Endodermal cell (in vitro differentiated cells): ENCODE measurements at regions not wholly inside any gene's neighbourhood (a gene's known extent, or its start where the extent isn't known, plus 50 kb on each side); places are given as distances from the start of the nearest gene placed in this dataset.
"Not testable (repeated sequence)": the region's sequence is repeated elsewhere in the genome, so short reads cannot be mapped to it uniquely, and the experiment has no call there.

Experiments
- DNase-seq: peaks from one replicate; pipeline ENCODE4 v3.0.0-alpha.2; 2017
- H3K27ac ChIP-seq: 2 replicates; pipeline ENCODE4 v1.5.1; 2013; ENCODE audit warnings: mild to moderate bottlenecking, low read depth, low read length, moderate library complexity
- H3K27me3 ChIP-seq: 2 replicates; pipeline ENCODE4 v1.6.1; 2013; ENCODE audit warnings: mild to moderate bottlenecking, low read length, moderate library complexity; ENCODE audit not compliant: insufficient read depth, control insufficient read depth, poor library complexity, severe bottlenecking
- H3K36me3 ChIP-seq: 2 replicates; pipeline ENCODE4 v1.7.0; 2013; ENCODE audit warnings: mild to moderate bottlenecking, low read length, moderate library complexity; ENCODE audit not compliant: control insufficient read depth, insufficient read depth
- H3K4me1 ChIP-seq: one replicate; pipeline ENCODE4 v1.7.0; 2013; ENCODE audit warnings: low read length; ENCODE audit not compliant: control insufficient read depth, insufficient read depth
- H3K4me3 ChIP-seq: 2 replicates; pipeline ENCODE4 v1.5.1; 2013; ENCODE audit warnings: mild to moderate bottlenecking, low read length, moderate library complexity
- H3K9ac ChIP-seq: 2 replicates; pipeline ENCODE4 v1.6.1; 2013; ENCODE audit warnings: mild to moderate bottlenecking, low read length, moderate library complexity; ENCODE audit not compliant: poor library complexity, severe bottlenecking; ENCODE audit errors: extremely low read depth
- H3K9me3 ChIP-seq: 2 replicates; pipeline ENCODE4 v1.6.1; 2013; ENCODE audit warnings: mild to moderate bottlenecking, low read length, moderate library complexity; ENCODE audit not compliant: control insufficient read depth
- H3K27ac Mint-ChIP-seq: 2 replicates; pipeline ENCODE4 v1.8.0; 2020; ENCODE audit warnings: mixed read lengths
- H3K27me3 Mint-ChIP-seq: 2 replicates; pipeline ENCODE4 v1.8.0; 2021; ENCODE audit warnings: mild to moderate bottlenecking, mixed read lengths; ENCODE audit not compliant: insufficient read depth
- H3K36me3 Mint-ChIP-seq: 2 replicates; pipeline ENCODE4 v1.8.0; 2020; ENCODE audit warnings: low read depth, mixed read lengths
- H3K4me1 Mint-ChIP-seq: 2 replicates; pipeline ENCODE4 v1.8.0; 2020; ENCODE audit warnings: mixed read lengths
- H3K4me3 Mint-ChIP-seq: 2 replicates; pipeline ENCODE4 v1.8.0; 2020; ENCODE audit warnings: mild to moderate bottlenecking, moderate library complexity, mixed read lengths
- H3K9me3 Mint-ChIP-seq: 2 replicates; pipeline ENCODE4 v1.8.0; 2020; ENCODE audit warnings: mild to moderate bottlenecking, mixed read lengths
- CTCF ChIP-seq: fragments of 200-600 bp; sonication (generic); conservative IDR thresholded peaks from 2 replicates; pipeline ENCODE4 v1.5.0; 2021; ENCODE audit warnings: antibody characterized with exemption, mild to moderate bottlenecking
- WGBS, 2 experiments: methylation state at CpG; one replicate each; pipeline versions ENCODE4 v1.1.5 to v1.1.7; 2013; ENCODE audit warnings: missing lambda C conversion rate in 2 of 2, mixed read lengths in 1 of 2; ENCODE audit not compliant: insufficient coverage in 1 of 2, insufficient read length in 1 of 2; 5-methylcytosine and 5-hydroxymethylcytosine counted together

- Histone ChIP-seq H3K27ac (no peak overlapping the region), H3K4me1 (no peaks in the 10 kb centered on the region), H3K9ac (no peak overlapping the region), H3K36me3 (no peaks in the 10 kb centered on the region), H3K4me3 (no peak overlapping the region), H3K27me3 (no peaks in the 10 kb centered on the region), H3K9me3 (no peaks in the 10 kb centered on the region)
- Mint-ChIP-seq H3K4me3 (no peak overlapping the region), H3K4me1 (peaks cover 6% of the 10 kb centered on the region), H3K36me3 (no peaks in the 10 kb centered on the region), H3K9me3 (no peaks in the 10 kb centered on the region), H3K27me3 (no peaks in the 10 kb centered on the region), H3K27ac (no peak overlapping the region)
- DNase-seq = no peak
- WGBS, 2 experiments = 96 to 100% methylated on average over 1 to 3 of the region's 3 CpGs
- TF ChIP-seq CTCF = no peak
Measured at GRCh38 chr2:83991992-83992391, 467.1 kb downstream of the SUCLG1 start.

GRCh38 chr2:83990636-83991035 lies 468.4 kb downstream of the SUCLG1 start:
- H3K27me3 ChIP-seq = no peaks in the 10 kb centered on the region
- no peak for DNase-seq
- no peak overlapping the region for H3K27ac ChIP-seq
- H3K36me3 ChIP-seq = no peaks in the 10 kb centered on the region
- Mint-ChIP-seq H3K4me1 (peaks cover 6% of the 10 kb centered on the region), H3K36me3 (no peaks in the 10 kb centered on the region), H3K9me3 (no peaks in the 10 kb centered on the region), H3K27me3 (no peaks in the 10 kb centered on the region), H3K27ac (no peak overlapping the region), H3K4me3 (no peak overlapping the region)
- WGBS, 2 experiments = 79 to 88% methylated on average over 1 of the region's 1 CpG
- no peak overlapping the region for H3K9ac ChIP-seq
- no peak for TF ChIP-seq CTCF
- H3K9me3 ChIP-seq = no peaks in the 10 kb centered on the region
- H3K4me3 ChIP-seq = no peak overlapping the region
- H3K4me1 ChIP-seq = no peaks in the 10 kb centered on the region

- not testable (repeated sequence) for H3K4me3 Mint-ChIP-seq, H3K27ac ChIP-seq, H3K4me3 ChIP-seq, H3K27ac Mint-ChIP-seq, H3K36me3 ChIP-seq, H3K4me1 ChIP-seq, H3K9ac ChIP-seq, H3K27me3 ChIP-seq, DNase-seq, H3K4me1 Mint-ChIP-seq, H3K27me3 Mint-ChIP-seq
- H3K9me3 ChIP-seq = peaks cover 25% of the 10 kb centered on the region
- Mint-ChIP-seq H3K9me3 (peaks cover 43% of the 10 kb centered on the region), H3K36me3 (peaks cover 15% of the 10 kb centered on the region)
- 91 to 100% methylated on average over 1 to 6 of the region's 6 CpGs for WGBS, 2 experiments
Measured at GRCh38 chr2:83976628-83977027, 482.5 kb downstream of the SUCLG1 start.

- Mint-ChIP-seq H3K27ac (peak overlapping the region; percentile 0), H3K9me3 (peaks cover 31% of the 10 kb centered on the region), H3K4me1 (peaks cover 12% of the 10 kb centered on the region), H3K36me3 (peaks cover 14% of the 10 kb centered on the region), H3K4me3 (no peak overlapping the region), H3K27me3 (no peaks in the 10 kb centered on the region)
- peaks cover 19% of the 10 kb centered on the region for H3K9me3 ChIP-seq
- no peaks in the 10 kb centered on the region for H3K36me3 ChIP-seq
- no peak overlapping the region for H3K4me3 ChIP-seq
- no peak overlapping the region for H3K27ac ChIP-seq
- 78 to 79% methylated on average over 3 of the region's 3 CpGs for WGBS, 2 experiments
- no peak overlapping the region for H3K9ac ChIP-seq
- no peaks in the 10 kb centered on the region for H3K27me3 ChIP-seq
- H3K4me1 ChIP-seq = no peaks in the 10 kb centered on the region
- no peak for DNase-seq
- TF ChIP-seq CTCF = no peak
Measured at GRCh38 chr2:83972128-83972527, 487.0 kb downstream of the SUCLG1 start.
